SK-N-SH treated with all-trans-retinoic acid at 6 μM for 48 hours (cell line): ENCODE measurements at regions not wholly inside any gene's neighbourhood (a gene's known extent, or its start where the extent isn't known, plus 50 kb on each side); places are given as distances from the start of the nearest gene placed in this dataset.

Source experiments
- ATAC-seq: fragments of 200-7000 bp; cut with Tn5 transposase; 3 replicates; pipeline ENCODE4 v1.9.1; 2020; ENCODE audit warnings: mild to moderate bottlenecking, moderate library complexity
- ARNTL ChIP-seq: fragments of 450-650 bp; formaldehyde crosslinking; IDR thresholded peaks from 2 replicates; pipeline ENCODE4 v1.5.0; 2020; ENCODE audit warnings: low read depth, mild to moderate bottlenecking, moderate library complexity, borderline replicate concordance
- BACH2 ChIP-seq: fragments of 250-450 bp; sonication (Bioruptor Pico); IDR thresholded peaks from 2 replicates; pipeline ENCODE4 v1.9.0; 2021; ENCODE audit warnings: mild to moderate bottlenecking, borderline replicate concordance
- CREB5 ChIP-seq: fragments of 250-450 bp; sonication (Bioruptor Pico); IDR thresholded peaks from 2 replicates; pipeline ENCODE4 v1.5.1; 2020; ENCODE audit warnings: low read depth, mild to moderate bottlenecking, moderate library complexity
- CSDC2 ChIP-seq: fragments of 250-450 bp; sonication (Bioruptor Pico); IDR thresholded peaks from 2 replicates; pipeline ENCODE4 v1.5.0; 2020; ENCODE audit warnings: mild to moderate bottlenecking, moderate library complexity
- ESRRG ChIP-seq: fragments of 250-450 bp; sonication (Bioruptor Pico); IDR thresholded peaks from 2 replicates; pipeline ENCODE4 v1.6.1; 2021; ENCODE audit warnings: mild to moderate bottlenecking
- GLIS3 ChIP-seq: fragments of 250-450 bp; sonication (Bioruptor Pico); IDR thresholded peaks from 2 replicates; pipeline ENCODE4 v1.5.0; 2020; ENCODE audit warnings: mild to moderate bottlenecking, moderate library complexity
- ISL1 ChIP-seq: fragments of 250-450 bp; sonication (Bioruptor Pico); IDR thresholded peaks from 2 replicates; pipeline ENCODE4 v2.1.2; 2022; ENCODE audit warnings: mild to moderate bottlenecking, moderate library complexity
- OSR1 ChIP-seq: fragments of 250-450 bp; sonication (Bioruptor Pico); IDR thresholded peaks from 2 replicates; pipeline ENCODE4 v1.8.0; 2022; ENCODE audit warnings: moderate library complexity, mild to moderate bottlenecking, inconsistent platforms
- PATZ1 ChIP-seq: fragments of 250-450 bp; sonication (Bioruptor Pico); IDR thresholded peaks from 2 replicates; pipeline ENCODE4 v1.8.0; 2020; ENCODE audit warnings: mild to moderate bottlenecking, moderate library complexity, borderline replicate concordance
- POU6F1 ChIP-seq: fragments of 250-450 bp; sonication (Bioruptor Pico); IDR thresholded peaks from 2 replicates; pipeline ENCODE4 v1.8.0; 2021; ENCODE audit warnings: low read depth, mild to moderate bottlenecking, moderate library complexity, borderline replicate concordance
- PPARA ChIP-seq: fragments of 250-450 bp; sonication (Bioruptor Pico); IDR thresholded peaks from 2 replicates; pipeline ENCODE4 v1.5.0; 2020; ENCODE audit warnings: mild to moderate bottlenecking, borderline replicate concordance
- RARB ChIP-seq: fragments of 250-450 bp; sonication (Bioruptor Pico); IDR thresholded peaks from 2 replicates; pipeline ENCODE4 v1.8.0; 2021; ENCODE audit warnings: mild to moderate bottlenecking, moderate library complexity
- SNAI2 ChIP-seq: fragments of 250-450 bp; sonication (Bioruptor Pico); IDR thresholded peaks from 2 replicates; pipeline ENCODE4 v1.5.0; 2020; ENCODE audit warnings: mild to moderate bottlenecking, moderate library complexity
- TCF4 ChIP-seq: fragments of 250-450 bp; sonication (Bioruptor Pico); IDR thresholded peaks from 2 replicates; pipeline ENCODE4 v1.8.0; 2021; ENCODE audit warnings: mild to moderate bottlenecking, moderate library complexity, borderline replicate concordance
- TOX ChIP-seq: fragments of 250-450 bp; sonication (Bioruptor Pico); IDR thresholded peaks from 2 replicates; pipeline ENCODE4 v1.8.0; 2021; ENCODE audit warnings: mild to moderate bottlenecking, moderate library complexity, borderline replicate concordance
- TSHZ2 ChIP-seq: fragments of 250-450 bp; sonication (Bioruptor Pico); IDR thresholded peaks from 2 replicates; pipeline ENCODE4 v1.5.0; 2020; ENCODE audit warnings: mild to moderate bottlenecking, moderate library complexity
- ZC3H10 ChIP-seq: fragments of 250-450 bp; sonication (Bioruptor Pico); IDR thresholded peaks from 2 replicates; pipeline ENCODE4 v1.5.1; 2021; ENCODE audit warnings: mild to moderate bottlenecking, moderate library complexity
- ZFP3 ChIP-seq: fragments of 250-450 bp; sonication (Bioruptor Pico); IDR thresholded peaks from 2 replicates; pipeline ENCODE4 v1.5.0; 2020; ENCODE audit warnings: mild to moderate bottlenecking, moderate library complexity
- ZNF565 ChIP-seq: fragments of 450-650 bp; formaldehyde crosslinking; conservative IDR thresholded peaks from 2 replicates; pipeline ENCODE4 v1.5.0; 2020; ENCODE audit warnings: low read depth, mild to moderate bottlenecking, moderate library complexity
- ZNF70 ChIP-seq: fragments of 450-650 bp; formaldehyde crosslinking; IDR thresholded peaks from 2 replicates; pipeline ENCODE4 v1.5.0; 2020; ENCODE audit warnings: mild to moderate bottlenecking, moderate library complexity
- ZNF8 ChIP-seq: fragments of 450-650 bp; formaldehyde crosslinking; IDR thresholded peaks from 2 replicates; pipeline ENCODE4 v1.5.0; 2020; ENCODE audit warnings: mild to moderate bottlenecking, moderate library complexity

GRCh38 chr3:95508124-95508523 is 1306.3 kb upstream of the EPHA6 start (continued):
- no peak for TF ChIP-seq BACH2 (CRISPR knock-in tag)
- no peak for TF ChIP-seq ESRRG
- TF ChIP-seq ZNF70 (CRISPR knock-in tag): no peak

- no peak for ATAC-seq
These were observed 1302.6 kb upstream of the EPHA6 start for GRCh38 chr3:95511828-95512227.

GRCh38 chr3:95514260-95514659 is 1300.1 kb upstream of the EPHA6 start:
- TF ChIP-seq ZC3H10 (CRISPR knock-in tag): no peak
- TF ChIP-seq BACH2 (CRISPR knock-in tag): no peak
- no peak for TF ChIP-seq ESRRG
- no peak for TF ChIP-seq ARNTL (CRISPR knock-in tag)
- TF ChIP-seq ZNF70 (CRISPR knock-in tag): no peak
- TF ChIP-seq PPARA (CRISPR knock-in tag): no peak
- TF ChIP-seq ZNF8 (CRISPR knock-in tag): no peak
- TF ChIP-seq TSHZ2 (CRISPR knock-in tag): no peak
- TF ChIP-seq RARB (CRISPR knock-in tag): no peak
- ATAC-seq: no peak

More at GRCh38 chr3:95511828-95512227, 1302.6 kb upstream of the EPHA6 start:
- TF ChIP-seq TOX: no peak
- no peak for TF ChIP-seq SNAI2 (CRISPR knock-in tag)
- TF ChIP-seq BACH2 (CRISPR knock-in tag): no peak
- no peak for TF ChIP-seq POU6F1
- no peak for TF ChIP-seq ZNF8 (CRISPR knock-in tag)
- TF ChIP-seq CREB5 (CRISPR knock-in tag): no peak

- TF ChIP-seq ZNF565 (no peak), ISL1 (no peak), CSDC2 (CRISPR knock-in tag) (no peak), ZFP3 (no peak), PATZ1 (CRISPR knock-in tag) (no peak)
- TF ChIP-seq, all 23 proteins: peak for 0
These were observed 1293.0 kb upstream of the EPHA6 start for GRCh38 chr3:95521396-95521795.

GRCh38 chr3:95522449-95522848 is 1291.9 kb upstream of the EPHA6 start:
- no peak for ATAC-seq

More at GRCh38 chr3:95521396-95521795, 1293.0 kb upstream of the EPHA6 start:
- ATAC-seq: no peak

More at GRCh38 chr3:95522449-95522848, 1291.9 kb upstream of the EPHA6 start:
- TF ChIP-seq OSR1 (CRISPR knock-in tag) (no peak), TCF4 (CRISPR knock-in tag) (no peak), PATZ1 (CRISPR knock-in tag) (no peak), ZNF70 (CRISPR knock-in tag) (no peak), ZFP3 (no peak), CSDC2 (CRISPR knock-in tag) (no peak), ZNF8 (CRISPR knock-in tag) (no peak), RARB (CRISPR knock-in tag) (no peak), ARNTL (CRISPR knock-in tag) (no peak), GLIS3 (CRISPR knock-in tag) (no peak)
